GM12872 (cell line): ENCODE measurements at regions not wholly inside any gene's neighbourhood (a gene's known extent, or its start where the extent isn't known, plus 50 kb on each side); places are given as distances from the start of the nearest gene placed in this dataset.

Experiments used
- TF ChIP-seq, protein P1 (sequence below): IDR thresholded peaks from 3 replicates; pipeline ENCODE4 v1.5.1; 2011; ENCODE audit warnings: low read depth, mild to moderate bottlenecking, low read length, moderate library complexity; ENCODE audit not compliant: insufficient read depth

DNA sequence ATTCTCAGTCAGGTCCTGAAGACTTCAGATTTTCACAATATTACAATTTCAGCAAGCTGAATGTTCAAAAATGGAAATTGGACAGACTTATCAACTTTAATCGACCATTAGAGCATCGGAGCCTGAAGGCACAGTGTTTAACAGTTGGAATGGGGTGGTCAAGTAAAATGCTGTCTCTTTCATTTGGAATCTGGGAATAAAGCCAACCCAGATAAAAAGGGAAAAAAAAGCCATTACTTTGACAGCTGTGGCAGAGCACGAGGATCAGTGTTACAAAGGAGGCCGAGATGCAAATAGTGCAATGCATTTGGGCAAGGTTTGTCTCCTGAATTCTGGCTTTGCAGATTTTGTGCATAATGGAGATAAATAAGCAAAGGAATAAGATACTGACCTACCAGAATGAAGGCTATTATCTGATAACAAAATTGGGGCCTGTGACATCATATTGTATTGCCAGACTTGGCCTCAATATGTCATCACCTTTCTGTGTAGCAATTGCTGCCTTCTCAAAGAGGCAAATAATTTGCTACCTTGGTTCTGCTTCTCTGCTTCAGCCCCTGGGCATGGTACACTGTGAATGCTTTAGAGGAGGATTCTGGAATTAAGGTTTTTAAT, 277.5 kb upstream of the KLHL29 start:
- TF ChIP-seq, protein P1, sequence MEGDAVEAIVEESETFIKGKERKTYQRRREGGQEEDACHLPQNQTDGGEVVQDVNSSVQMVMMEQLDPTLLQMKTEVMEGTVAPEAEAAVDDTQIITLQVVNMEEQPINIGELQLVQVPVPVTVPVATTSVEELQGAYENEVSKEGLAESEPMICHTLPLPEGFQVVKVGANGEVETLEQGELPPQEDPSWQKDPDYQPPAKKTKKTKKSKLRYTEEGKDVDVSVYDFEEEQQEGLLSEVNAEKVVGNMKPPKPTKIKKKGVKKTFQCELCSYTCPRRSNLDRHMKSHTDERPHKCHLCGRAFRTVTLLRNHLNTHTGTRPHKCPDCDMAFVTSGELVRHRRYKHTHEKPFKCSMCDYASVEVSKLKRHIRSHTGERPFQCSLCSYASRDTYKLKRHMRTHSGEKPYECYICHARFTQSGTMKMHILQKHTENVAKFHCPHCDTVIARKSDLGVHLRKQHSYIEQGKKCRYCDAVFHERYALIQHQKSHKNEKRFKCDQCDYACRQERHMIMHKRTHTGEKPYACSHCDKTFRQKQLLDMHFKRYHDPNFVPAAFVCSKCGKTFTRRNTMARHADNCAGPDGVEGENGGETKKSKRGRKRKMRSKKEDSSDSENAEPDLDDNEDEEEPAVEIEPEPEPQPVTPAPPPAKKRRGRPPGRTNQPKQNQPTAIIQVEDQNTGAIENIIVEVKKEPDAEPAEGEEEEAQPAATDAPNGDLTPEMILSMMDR: no peak

DNA sequence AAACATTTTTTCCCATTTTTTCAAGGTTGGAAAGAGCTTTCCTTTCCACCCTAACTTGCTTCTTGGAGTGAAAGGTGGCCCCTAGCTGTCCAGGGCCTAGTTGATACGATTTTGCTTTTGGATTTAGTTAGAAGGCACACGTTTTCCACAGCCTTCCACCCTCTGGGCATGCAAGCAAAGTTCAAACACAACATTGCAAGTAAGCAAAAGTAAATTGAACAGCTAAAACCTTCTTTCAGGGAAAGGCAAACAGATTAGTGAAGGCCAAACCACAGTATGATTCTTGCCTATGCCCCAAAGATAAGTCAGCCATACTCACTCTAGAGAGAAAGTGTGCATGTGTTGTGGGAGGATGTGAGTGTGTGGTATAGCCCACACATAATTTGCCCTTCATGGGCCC, 273.7 kb upstream of the KLHL29 start:
- TF ChIP-seq, protein P1: no peak

DNA sequence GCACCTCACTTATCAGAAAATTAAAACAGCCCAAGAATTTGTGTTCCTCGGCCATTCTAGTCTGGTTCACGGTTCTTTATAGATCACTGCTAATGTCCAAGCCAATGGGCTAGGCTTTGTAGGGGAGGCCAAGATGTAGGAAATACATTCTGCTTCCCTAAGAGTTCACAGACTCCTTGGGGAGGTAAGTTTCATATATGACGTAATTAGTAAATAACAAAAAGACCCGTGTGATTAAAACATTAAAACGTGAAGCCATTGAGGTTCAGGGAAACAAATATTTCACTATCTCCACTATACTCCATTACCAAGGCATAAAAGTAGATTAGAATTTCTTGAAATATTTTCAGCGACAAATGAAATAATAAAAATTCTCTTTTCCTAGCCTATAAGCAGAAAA, 272.5 kb upstream of the KLHL29 start:
- TF ChIP-seq, protein P1: no peak

DNA sequence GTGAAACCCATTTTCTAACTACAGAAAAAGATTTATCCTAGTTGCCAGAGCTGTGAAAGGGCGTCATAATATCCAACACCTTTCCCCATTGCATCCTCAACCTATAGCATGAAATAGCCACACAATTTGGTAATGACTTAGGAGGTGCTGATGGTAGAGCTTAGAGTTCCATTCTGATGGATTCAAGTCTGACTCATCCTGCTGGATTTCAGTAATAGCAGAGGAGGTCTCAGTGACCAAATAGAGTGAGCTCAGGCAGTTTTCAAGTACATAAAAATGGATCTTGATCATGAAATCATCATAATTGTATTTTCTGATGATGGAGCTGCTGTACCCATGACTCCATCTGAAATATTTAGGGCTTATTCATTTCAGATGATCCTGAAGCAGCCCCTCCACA, 270.7 kb upstream of the KLHL29 start:
- TF ChIP-seq, protein P1: no peak

DNA sequence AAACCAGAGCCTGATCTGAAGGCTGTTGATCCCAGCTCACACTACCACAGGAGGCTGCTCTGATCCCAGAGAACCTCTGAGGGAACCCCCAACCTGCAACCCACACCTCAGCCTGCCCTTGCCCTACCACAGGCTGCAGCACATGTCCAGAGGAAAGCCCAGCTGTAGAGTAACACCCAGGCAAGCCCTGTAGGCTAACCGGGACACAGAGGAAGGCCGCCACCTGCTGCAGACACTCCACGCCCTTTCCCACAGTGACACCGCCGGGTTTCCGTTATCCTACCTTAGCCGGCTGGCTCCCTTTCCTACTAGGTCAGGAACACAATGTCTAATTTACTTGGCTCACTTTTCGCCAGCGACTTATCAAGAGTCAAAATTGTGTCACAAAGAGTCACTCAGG, 266.7 kb upstream of the KLHL29 start:
- TF ChIP-seq, protein P1: no peak

DNA sequence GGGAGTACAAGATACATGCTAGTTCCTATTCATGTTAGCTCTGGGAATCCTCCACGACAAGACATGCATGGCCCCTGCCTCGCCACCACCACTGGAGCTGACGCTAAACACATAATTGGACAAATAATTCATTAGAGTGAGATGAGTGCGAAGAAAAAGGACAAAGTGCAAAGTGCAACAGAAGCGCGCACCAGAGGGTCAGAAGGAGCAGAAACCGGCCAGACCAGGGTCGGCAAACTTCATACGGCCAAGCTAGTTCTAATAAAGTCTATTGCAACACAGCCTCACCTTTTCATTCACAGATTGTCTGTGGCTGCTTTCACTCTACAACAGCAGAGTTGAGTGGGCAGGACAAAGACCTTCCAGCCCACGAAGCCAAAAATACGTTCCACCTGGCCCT, 266.1 kb upstream of the KLHL29 start:
- TF ChIP-seq, protein P1: no peak

DNA sequence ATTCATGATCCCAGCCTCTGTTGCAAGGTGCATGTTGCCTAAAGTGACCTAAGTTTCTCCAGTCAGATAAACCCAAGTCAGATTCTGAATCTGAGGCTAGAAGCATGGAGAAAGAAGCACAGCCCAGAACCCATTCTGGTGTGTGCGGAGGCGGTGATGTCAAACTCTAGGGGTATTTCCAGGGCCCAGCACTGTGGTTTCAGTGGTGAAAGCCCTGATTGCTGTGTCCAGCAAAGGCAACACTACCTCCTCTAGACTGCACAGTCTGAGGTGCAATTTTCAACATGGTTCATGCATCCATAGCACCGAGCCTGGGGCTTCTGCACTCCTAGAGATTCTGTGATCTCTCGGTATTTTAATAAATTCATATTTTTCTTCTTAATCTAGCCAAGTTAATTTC, 264.8 kb upstream of the KLHL29 start:
- TF ChIP-seq, protein P1: no peak
